ENCODE measurements at regions not wholly inside any gene's neighbourhood (a gene's known extent, or its start where the extent isn't known, plus 50 kb on each side); places are given as distances from the start of the nearest gene placed in this dataset.
A peak's percentile ranks its signal among the peaks of the same experiment; 100 is the strongest.

DNA sequence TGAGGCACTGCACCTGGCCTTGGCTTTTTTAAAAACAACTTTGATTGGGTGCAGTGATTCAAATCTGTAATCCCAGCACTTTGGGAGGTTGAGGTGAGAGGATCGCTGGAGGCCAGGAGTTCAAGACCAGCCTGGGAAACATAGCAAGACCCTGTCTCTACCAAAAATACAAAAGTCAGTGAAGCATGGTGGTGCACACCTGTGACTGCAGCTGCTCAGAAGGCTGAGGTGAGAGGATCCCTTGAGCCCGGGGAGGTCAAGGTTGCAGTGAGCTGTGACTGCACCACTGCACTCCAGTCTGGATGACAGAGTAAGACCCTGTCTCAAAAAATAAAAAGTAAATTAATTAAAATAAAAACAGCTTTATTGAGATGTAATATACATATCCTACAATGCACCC lies 84.9 kb downstream of the NPTX2 start:
- Mint-ChIP-seq H3K9me3 (peaks cover 1 to 14% (median 4%) of the 10 kb centered on the region in 7 donors), H3K4me3 (no peak overlapping the region), H3K4me1 (no peaks in the 10 kb centered on the region), H3K36me3 (peaks cover under 1% of the 10 kb centered on the region in 2 donors), H3K27me3 (peaks cover 12 to 33% (median 19%) of the 10 kb centered on the region in 3 donors), H3K27ac (no peak overlapping the region)
- ATAC-seq (ENCODE audit: low read depth in 2 of 2) = no peak
- DNase-seq = no peak

GRCh38 chr7:98703916-98704315 lies 86.8 kb downstream of the NPTX2 start:
- ATAC-seq (ENCODE audit: low read depth in 2 of 2) (no peak), DNase-seq (no peak)
- Mint-ChIP-seq H3K9me3 (peaks cover 0 to 17% (median 5%) of the 10 kb centered on the region in 7 donors), H3K36me3 (peaks cover 5 to 6% of the 10 kb centered on the region in 2 donors), H3K4me1 (no peaks in the 10 kb centered on the region), H3K27ac (no peak overlapping the region), H3K4me3 (no peak overlapping the region), H3K27me3 (peaks cover 16 to 35% (median 26%) of the 10 kb centered on the region in 3 donors)

DNA sequence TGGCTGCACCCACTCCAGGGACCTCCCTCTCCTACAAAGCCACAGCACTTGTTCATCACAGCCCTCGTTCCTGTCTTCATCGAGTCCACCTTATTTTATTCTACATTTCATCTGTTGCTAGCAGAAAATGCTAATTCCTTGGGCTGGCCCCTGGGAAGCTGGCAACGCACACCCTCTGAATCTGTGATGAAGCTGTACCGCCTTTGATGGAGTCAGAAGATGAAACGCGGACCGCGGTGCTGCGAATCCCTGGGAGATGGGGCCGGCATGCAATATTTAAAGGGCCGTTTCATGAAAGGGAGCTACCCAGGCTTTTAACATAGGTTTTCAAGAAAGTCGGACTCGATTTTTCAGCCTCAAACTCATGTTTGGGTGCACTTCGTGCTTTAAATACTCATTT lies 88.5 kb downstream of the NPTX2 start:
- DNase-seq (no peak), ATAC-seq (ENCODE audit: low read depth in 2 of 2) (no peak)
- Mint-ChIP-seq H3K9me3 (peaks cover 0 to 15% (median 5%) of the 10 kb centered on the region in 7 donors), H3K27me3 (peaks cover 16 to 26% (median 23%) of the 10 kb centered on the region in 3 donors), H3K27ac (no peak overlapping the region), H3K36me3 (peaks cover 5 to 6% of the 10 kb centered on the region in 2 donors), H3K4me3 (no peak overlapping the region), H3K4me1 (no peaks in the 10 kb centered on the region)

DNA sequence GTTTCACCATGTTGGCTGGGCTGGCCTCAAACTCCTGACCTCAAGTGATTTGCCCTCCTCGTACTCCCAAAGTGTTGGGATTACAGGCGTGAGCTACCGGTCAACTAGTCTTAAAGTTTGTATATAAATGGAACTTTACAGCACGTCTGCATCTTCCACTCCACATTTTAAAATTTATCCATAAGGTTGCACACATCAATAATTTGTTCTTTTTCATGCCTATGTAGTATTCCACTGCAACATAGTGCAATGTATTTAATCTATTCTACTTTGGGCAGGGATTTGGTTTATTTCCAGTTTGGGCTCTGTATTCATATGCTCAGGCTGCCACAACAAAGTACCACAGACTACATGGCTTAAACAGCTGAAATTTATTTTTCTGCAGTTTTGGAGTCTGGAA lies 90.0 kb downstream of the NPTX2 start:
- no peak overlapping the region for H3K4me3 Mint-ChIP-seq
- DNase-seq (no peak), ATAC-seq (ENCODE audit: low read depth in 2 of 2) (no peak)
- H3K27me3 Mint-ChIP-seq = peaks cover 16 to 26% (median 21%) of the 10 kb centered on the region in 3 donors
- no peak overlapping the region for H3K27ac Mint-ChIP-seq
- peaks cover 0 to 13% (median 5%) of the 10 kb centered on the region in 7 donors for H3K9me3 Mint-ChIP-seq
- H3K4me1 Mint-ChIP-seq = no peaks in the 10 kb centered on the region
- peaks cover 5 to 6% of the 10 kb centered on the region in 2 donors for H3K36me3 Mint-ChIP-seq

DNA sequence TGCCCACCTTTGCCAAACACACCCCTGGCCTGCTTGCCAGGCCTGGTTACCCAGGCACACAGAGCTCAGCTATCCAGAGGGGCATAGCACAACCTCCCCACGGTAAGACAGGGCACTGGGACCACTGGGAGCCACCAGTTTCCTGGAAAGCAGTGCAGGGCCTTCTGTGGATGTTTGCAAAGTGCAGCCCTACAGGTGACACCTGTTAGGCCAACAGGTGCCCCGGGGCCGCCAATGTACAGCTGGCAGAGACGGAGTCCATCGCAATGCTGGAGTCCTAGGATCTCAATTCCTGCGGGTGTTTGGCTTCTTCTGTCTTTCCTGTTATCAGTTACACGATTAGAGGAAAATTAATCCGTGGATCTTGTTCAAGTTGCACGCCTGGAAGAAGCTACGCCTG lies 94.9 kb downstream of the NPTX2 start:
- H3K4me1 Mint-ChIP-seq = no peaks in the 10 kb centered on the region
- H3K36me3 Mint-ChIP-seq = peaks cover 5 to 6% of the 10 kb centered on the region in 2 donors
- ATAC-seq (ENCODE audit: low read depth in 2 of 2) (no peak), DNase-seq (no peak)
- H3K9me3 Mint-ChIP-seq = peaks cover 0 to 18% (median 4%) of the 10 kb centered on the region in 7 donors
- H3K4me3 Mint-ChIP-seq = no peak overlapping the region
- H3K27ac Mint-ChIP-seq = no peak overlapping the region
- H3K27me3 Mint-ChIP-seq = peaks cover 3 to 8% (median 4%) of the 10 kb centered on the region in 3 donors

- Mint-ChIP-seq H3K27me3 (peaks cover 0 to 4% (median 0%) of the 10 kb centered on the region in 3 donors), H3K4me3 (no peak overlapping the region), H3K4me1 (no peaks in the 10 kb centered on the region), H3K9me3 (peaks cover 0 to 11% (median 0%) of the 10 kb centered on the region in 7 donors), H3K36me3 (no peaks in the 10 kb centered on the region), H3K27ac (no peak overlapping the region)
- no peak for ATAC-seq (ENCODE audit: low read depth in 2 of 2)
- DNase-seq = no peak
Observed at GRCh38 chr7:98713165-98713810, 96.2 kb downstream of the NPTX2 start.

- no peaks in the 10 kb centered on the region for H3K4me1 Mint-ChIP-seq
- H3K4me3 Mint-ChIP-seq = no peak overlapping the region
- H3K27ac Mint-ChIP-seq = no peak overlapping the region
- DNase-seq (no peak), ATAC-seq (ENCODE audit: low read depth in 2 of 2) (no peak)
- peaks cover 0 to 5% (median 0%) of the 10 kb centered on the region in 7 donors for H3K9me3 Mint-ChIP-seq
- peaks cover 9 to 16% (median 16%) of the 10 kb centered on the region in 3 donors for H3K27me3 Mint-ChIP-seq
- no peaks in the 10 kb centered on the region for H3K36me3 Mint-ChIP-seq
Observed at GRCh38 chr7:98719396-98719795, 102.3 kb downstream of the NPTX2 start.

GRCh38 chr7:98722402-98722801 lies 105.3 kb downstream of the NPTX2 start:
- Mint-ChIP-seq H3K27ac (no peak overlapping the region), H3K36me3 (no peaks in the 10 kb centered on the region), H3K9me3 (peaks cover 0 to 4% (median 0%) of the 10 kb centered on the region in 7 donors), H3K27me3 (peaks cover 9 to 31% (median 27%) of the 10 kb centered on the region in 3 donors), H3K4me3 (no peak overlapping the region), H3K4me1 (no peaks in the 10 kb centered on the region)
- no peak for DNase-seq
- no peak for ATAC-seq (ENCODE audit: low read depth in 2 of 2)

DNA sequence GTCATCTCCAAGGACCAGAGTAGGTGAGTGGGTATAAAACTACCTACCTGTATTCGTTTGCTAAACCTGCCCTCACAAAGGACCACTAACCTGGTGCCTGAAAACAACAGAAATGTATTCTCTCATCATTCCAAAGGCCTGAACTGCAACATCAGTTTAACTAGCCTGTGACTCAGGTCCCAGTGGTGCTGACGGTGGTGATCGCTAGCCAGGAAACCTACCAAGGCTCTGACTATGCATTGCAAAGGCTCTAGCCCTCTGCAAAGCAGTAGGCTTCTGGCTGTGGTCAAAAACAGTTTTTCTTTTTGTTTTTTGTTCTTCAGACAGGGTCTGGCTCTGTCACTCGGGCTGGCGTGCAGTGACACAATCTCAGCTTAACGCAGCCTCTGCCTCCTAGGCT lies 107.5 kb downstream of the NPTX2 start:
- Mint-ChIP-seq H3K4me3 (no peak overlapping the region), H3K4me1 (no peaks in the 10 kb centered on the region), H3K27ac (no peak overlapping the region), H3K9me3 (peaks cover 0 to 6% (median 0%) of the 10 kb centered on the region in 7 donors), H3K36me3 (no peaks in the 10 kb centered on the region), H3K27me3 (peaks cover 11 to 45% (median 36%) of the 10 kb centered on the region in 3 donors)
- ATAC-seq (ENCODE audit: low read depth in 2 of 2) (no peak), DNase-seq (no peak)

- ATAC-seq (ENCODE audit: low read depth in 2 of 2) = no peak
- DNase-seq = no peak
- peak overlapping the region in 2 of 6 donors; percentile 0 to 40 for H3K27ac Mint-ChIP-seq
- H3K4me1 Mint-ChIP-seq = no peaks in the 10 kb centered on the region
- H3K4me3 Mint-ChIP-seq = no peak overlapping the region
- H3K9me3 Mint-ChIP-seq = peaks cover 0 to 6% (median 0%) of the 10 kb centered on the region in 7 donors
- H3K36me3 Mint-ChIP-seq = no peaks in the 10 kb centered on the region
- peaks cover 9 to 46% (median 39%) of the 10 kb centered on the region in 3 donors for H3K27me3 Mint-ChIP-seq
Observed at GRCh38 chr7:98727146-98727709, 110.1 kb downstream of the NPTX2 start.

DNA sequence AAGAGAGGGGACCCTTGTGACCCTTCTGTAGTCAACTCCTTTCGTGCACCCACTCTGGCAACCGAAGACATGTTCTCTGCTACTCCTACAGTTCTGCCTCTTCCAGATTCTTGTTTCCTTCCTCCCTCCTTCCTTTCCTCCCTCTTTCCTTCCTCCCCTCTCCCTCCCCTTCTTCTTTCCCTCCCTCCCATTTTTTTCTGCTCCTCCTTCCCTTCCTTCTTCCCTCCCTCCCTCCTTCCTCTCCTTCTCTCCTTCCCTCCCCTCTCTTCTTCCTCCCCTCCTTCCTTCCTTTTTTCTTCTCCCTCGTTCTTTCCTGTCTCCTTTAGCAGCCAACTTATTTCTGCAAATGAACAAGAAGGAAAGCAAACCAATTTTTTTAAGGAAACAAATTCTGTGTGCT lies 111.5 kb downstream of the NPTX2 start:
- Mint-ChIP-seq H3K4me3 (no peak overlapping the region), H3K9me3 (peaks cover 0 to 6% (median 4%) of the 10 kb centered on the region in 7 donors), H3K27ac (no peak overlapping the region), H3K4me1 (no peaks in the 10 kb centered on the region), H3K36me3 (no peaks in the 10 kb centered on the region), H3K27me3 (peaks cover 14 to 39% (median 39%) of the 10 kb centered on the region in 3 donors)
- no peak for ATAC-seq (ENCODE audit: low read depth in 2 of 2)
- no peak for DNase-seq

DNA sequence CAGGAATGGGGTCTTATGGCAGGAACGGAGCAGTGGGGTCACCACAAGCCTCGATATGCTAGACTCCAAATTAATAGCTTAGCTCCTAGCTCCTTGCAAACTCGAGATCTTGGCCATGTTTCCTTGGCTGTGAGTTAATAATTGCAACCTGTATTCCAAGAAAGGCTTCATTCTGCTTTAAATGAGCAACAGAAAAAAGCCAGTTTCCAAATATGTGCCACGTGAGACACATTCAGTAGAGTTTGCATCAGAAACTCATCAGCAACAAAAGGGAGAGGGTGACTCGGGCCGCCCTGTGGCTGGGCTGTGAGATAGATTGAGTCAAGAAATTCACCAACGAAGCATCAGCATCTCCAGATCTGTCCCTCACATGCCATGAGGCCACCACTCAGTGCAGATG lies 112.0 kb downstream of the NPTX2 start:
- H3K36me3 Mint-ChIP-seq = no peaks in the 10 kb centered on the region
- H3K27ac Mint-ChIP-seq = no peak overlapping the region
- no peak for DNase-seq
- H3K27me3 Mint-ChIP-seq = peaks cover 14 to 39% (median 39%) of the 10 kb centered on the region in 3 donors
- no peaks in the 10 kb centered on the region for H3K4me1 Mint-ChIP-seq
- ATAC-seq (ENCODE audit: low read depth in 2 of 2) = no peak
- peaks cover 0 to 7% (median 4%) of the 10 kb centered on the region in 7 donors for H3K9me3 Mint-ChIP-seq
- H3K4me3 Mint-ChIP-seq = no peak overlapping the region

- peak overlapping the region in 1 of 6 donors; percentile 15 for H3K27ac Mint-ChIP-seq
- H3K27me3 Mint-ChIP-seq = peaks cover 14 to 36% (median 35%) of the 10 kb centered on the region in 3 donors
- no peak for ATAC-seq (ENCODE audit: low read depth in 2 of 2)
Observed at GRCh38 chr7:98730326-98730725, 113.2 kb downstream of the NPTX2 start.

DNA sequence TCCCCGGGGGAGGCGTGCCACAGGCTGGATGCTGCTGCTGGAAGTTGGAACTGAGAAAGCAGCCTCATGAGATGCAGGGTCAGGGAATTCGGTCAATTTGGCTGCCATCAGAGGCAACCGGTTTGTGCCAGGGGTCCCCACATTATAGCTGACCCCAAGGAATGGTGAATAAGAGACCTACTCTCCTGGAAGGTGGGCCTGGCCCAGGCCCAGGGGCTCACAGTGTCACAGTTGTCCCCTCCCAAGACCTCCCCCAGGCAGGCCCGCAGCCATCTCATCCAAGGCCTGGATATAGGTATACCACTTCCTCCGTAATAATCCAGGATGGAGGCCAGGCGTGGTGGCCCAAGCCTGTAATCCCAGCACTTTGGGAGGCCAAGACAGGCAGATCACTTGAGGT lies 114.6 kb downstream of the NPTX2 start:
- Mint-ChIP-seq H3K4me3 (no peak overlapping the region), H3K27me3 (peaks cover 14 to 32% (median 28%) of the 10 kb centered on the region in 3 donors), H3K4me1 (no peaks in the 10 kb centered on the region), H3K9me3 (peaks cover 0 to 8% (median 4%) of the 10 kb centered on the region in 7 donors), H3K36me3 (no peaks in the 10 kb centered on the region), H3K27ac (no peak overlapping the region)
- no peak for ATAC-seq (ENCODE audit: low read depth in 2 of 2)
- DNase-seq = no peak

More at GRCh38 chr7:98730326-98730725, 113.2 kb downstream of the NPTX2 start:
- DNase-seq = no peak
- peak overlapping the region in 2 of 8 donors; percentile 42 to 62 for H3K4me3 Mint-ChIP-seq
- peaks cover 0 to 8% (median 4%) of the 10 kb centered on the region in 7 donors for H3K9me3 Mint-ChIP-seq
- H3K36me3 Mint-ChIP-seq = no peaks in the 10 kb centered on the region
- H3K4me1 Mint-ChIP-seq = no peaks in the 10 kb centered on the region

Measured in naive B cell (primary cell).